Mesenchymal stem cell (in vitro differentiated cells and primary cell): ENCODE measurements at regions not wholly inside any gene's neighbourhood (a gene's known extent, or its start where the extent isn't known, plus 50 kb on each side); places are given as distances from the start of the nearest gene placed in this dataset.

Experiments used
- DNase-seq: peaks from one replicate; pipeline ENCODE4 v3.0.0-alpha.2; 2013
- H2AFZ ChIP-seq: one replicate; pipeline ENCODE4 v1.6.1; 2013; ENCODE audit warnings: low read depth, mild to moderate bottlenecking, control low read depth, inconsistent platforms, low read length, moderate library complexity
- H2AK5ac ChIP-seq: 2 replicates; pipeline ENCODE4 v1.6.1; 2013; ENCODE audit warnings: low read length, moderate library complexity, mild to moderate bottlenecking, inconsistent platforms; ENCODE audit not compliant: severe bottlenecking
- H2BK120ac ChIP-seq: one replicate; pipeline ENCODE4 v1.6.1; 2013; ENCODE audit warnings: low read depth, mild to moderate bottlenecking, inconsistent platforms, low read length, moderate library complexity
- H2BK12ac ChIP-seq, 2 experiments: one replicate each; pipeline ENCODE4 v1.6.1; 2013; ENCODE audit warnings: inconsistent platforms in 2 of 2, low read length in 2 of 2, mild to moderate bottlenecking in 2 of 2, moderate library complexity in 2 of 2, control low read depth in 1 of 2
- H2BK15ac ChIP-seq: one replicate; pipeline ENCODE4 v1.6.1; 2013; ENCODE audit warnings: mild to moderate bottlenecking, low read depth, inconsistent platforms; ENCODE audit not compliant: poor library complexity, severe bottlenecking
- H2BK5ac ChIP-seq: 2 replicates; pipeline ENCODE4 v1.6.1; 2013; ENCODE audit warnings: low read depth, mild to moderate bottlenecking, low read length, control low read depth, inconsistent platforms; ENCODE audit not compliant: poor library complexity, severe bottlenecking
- H3K14ac ChIP-seq, 2 experiments: one replicate each; pipeline ENCODE4 v1.6.1; 2013; ENCODE audit warnings: inconsistent platforms in 2 of 2, low read length in 2 of 2, control low read depth in 1 of 2, mild to moderate bottlenecking in 1 of 2, moderate library complexity in 1 of 2
- H3K18ac ChIP-seq, 2 experiments: one replicate each; pipeline ENCODE4 v1.6.1; 2013; ENCODE audit warnings: inconsistent platforms in 2 of 2, low read length in 2 of 2, control low read depth in 1 of 2, low read depth in 1 of 2, mild to moderate bottlenecking in 1 of 2
- H3K23ac ChIP-seq, 2 experiments: one replicate each; pipeline ENCODE4 v1.6.1; 2013; ENCODE audit warnings: inconsistent platforms in 2 of 2, low read length in 2 of 2, mild to moderate bottlenecking in 2 of 2, moderate library complexity in 2 of 2, control low read depth in 1 of 2
- H3K27ac ChIP-seq: 2 replicates; pipeline ENCODE4 v1.5.1; 2013; ENCODE audit warnings: mild to moderate bottlenecking, moderate library complexity, low read length, control low read depth, inconsistent platforms; ENCODE audit not compliant: poor library complexity, severe bottlenecking
- H3K27me3 ChIP-seq, 2 experiments: 2 replicates each; pipeline versions ENCODE4 v1.6.1 to v1.7.0; 2013; ENCODE audit warnings: low read length in 2 of 2, mild to moderate bottlenecking in 2 of 2, moderate library complexity in 2 of 2, control low read depth in 1 of 2, inconsistent platforms in 1 of 2; ENCODE audit not compliant: control insufficient read depth in 1 of 2, insufficient read depth in 1 of 2
- H3K36me3 ChIP-seq, 2 experiments: 2 replicates each; pipeline versions ENCODE4 v1.6.1 to v1.7.0; 2013; ENCODE audit warnings: low read length in 2 of 2, control low read depth in 1 of 2, inconsistent platforms in 1 of 2, low read depth in 1 of 2, mild to moderate bottlenecking in 1 of 2; ENCODE audit not compliant: insufficient read depth in 2 of 2, control insufficient read depth in 1 of 2
- H3K4ac ChIP-seq, 2 experiments: one replicate each; pipeline ENCODE4 v1.6.1; 2013; ENCODE audit warnings: inconsistent platforms in 2 of 2, low read length in 2 of 2, mild to moderate bottlenecking in 2 of 2, moderate library complexity in 2 of 2, control low read depth in 1 of 2, low read depth in 1 of 2
- H3K4me1 ChIP-seq: 2 replicates; pipeline ENCODE4 v1.6.1; 2013; ENCODE audit warnings: low read depth, low read length, control low read depth; ENCODE audit not compliant: control insufficient read depth, insufficient read depth
- H3K4me2 ChIP-seq: 2 replicates; pipeline ENCODE4 v1.6.1; 2013; ENCODE audit warnings: low read length, mild to moderate bottlenecking, inconsistent platforms; ENCODE audit not compliant: poor library complexity, severe bottlenecking
- H3K4me3 ChIP-seq, 2 experiments: 2 replicates each; pipeline versions ENCODE4 v1.5.1 to v1.7.0; 2013; ENCODE audit warnings: low read length in 2 of 2, mild to moderate bottlenecking in 2 of 2, control low read depth in 1 of 2, low read depth in 1 of 2; ENCODE audit not compliant: insufficient read depth in 1 of 2
- H3K79me1 ChIP-seq: replicated peaks from 2 replicates; pipeline ENCODE4 v1.6.1; 2013; ENCODE audit warnings: mild to moderate bottlenecking, control low read depth, low read length, inconsistent platforms; ENCODE audit not compliant: poor library complexity, severe bottlenecking
- H3K9ac ChIP-seq: 2 replicates; pipeline ENCODE4 v1.7.0; 2013; ENCODE audit warnings: mild to moderate bottlenecking, low read length, moderate library complexity
- H3K9me3 ChIP-seq: 2 replicates; pipeline ENCODE4 v1.7.0; 2013; ENCODE audit warnings: mild to moderate bottlenecking, low read length; ENCODE audit not compliant: control insufficient read depth
- H4K8ac ChIP-seq: one replicate; pipeline ENCODE4 v1.6.1; 2013; ENCODE audit warnings: inconsistent platforms, mild to moderate bottlenecking, low read length, moderate library complexity
- H4K91ac ChIP-seq: one replicate; pipeline ENCODE4 v1.6.1; 2013; ENCODE audit warnings: mild to moderate bottlenecking, low read length, inconsistent platforms
- WGBS: methylation state at CpG from one replicate; pipeline ENCODE4 v1.1.7; 2013; ENCODE audit warnings: mixed read lengths; 5-methylcytosine and 5-hydroxymethylcytosine counted together

DNA sequence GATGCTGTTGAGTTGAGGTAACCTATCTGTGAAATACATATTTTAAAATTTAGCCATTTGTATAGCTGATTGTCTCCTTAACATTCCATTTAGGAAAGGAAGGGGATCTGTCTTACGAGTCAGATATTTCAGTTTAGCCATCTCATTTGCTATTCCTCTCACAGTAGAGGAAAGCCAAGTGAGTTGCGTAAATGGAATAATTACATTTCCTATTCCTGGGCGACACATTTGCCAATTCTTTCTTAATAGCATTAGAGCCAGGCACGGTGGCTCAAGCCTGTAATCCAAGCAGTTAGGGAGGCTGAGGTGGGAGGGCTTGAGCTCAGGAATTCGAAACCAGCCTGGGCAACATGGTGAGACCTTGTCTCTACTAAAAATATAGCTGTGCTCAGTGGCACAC is 116.3 kb downstream of the TMX1 start:
- H3K18ac ChIP-seq = peak overlapping the region in 1 of 2 experiments; percentile 35
- H2BK5ac ChIP-seq = no peak overlapping the region
- H3K36me3 ChIP-seq = no peaks in the 10 kb centered on the region
- H4K91ac ChIP-seq = no peak overlapping the region
- no peak overlapping the region for H3K14ac ChIP-seq
- no peak overlapping the region for H3K4ac ChIP-seq
- H2BK120ac ChIP-seq = no peak overlapping the region
- H2AK5ac ChIP-seq = peak overlapping the region; percentile 22
- no peak overlapping the region for H4K8ac ChIP-seq
- H3K27me3 ChIP-seq = no peaks in the 10 kb centered on the region
- H2AFZ ChIP-seq = no peak overlapping the region
- peaks cover 8% of the 10 kb centered on the region for H3K4me1 ChIP-seq
- 84% methylated on average over 5 of the region's 5 CpGs for WGBS
- peak overlapping the region in 1 of 2 experiments; percentile 77 for H2BK12ac ChIP-seq
- H3K9ac ChIP-seq = no peak overlapping the region
- H3K4me3 ChIP-seq = no peak overlapping the region
- H3K27ac ChIP-seq = no peak overlapping the region
- DNase-seq = no peak
- no peaks in the 10 kb centered on the region for H3K9me3 ChIP-seq
- no peak overlapping the region for H3K23ac ChIP-seq
- H3K79me1 ChIP-seq = no peaks in the 10 kb centered on the region
- no peak overlapping the region for H3K4me2 ChIP-seq
- no peak overlapping the region for H2BK15ac ChIP-seq

DNA sequence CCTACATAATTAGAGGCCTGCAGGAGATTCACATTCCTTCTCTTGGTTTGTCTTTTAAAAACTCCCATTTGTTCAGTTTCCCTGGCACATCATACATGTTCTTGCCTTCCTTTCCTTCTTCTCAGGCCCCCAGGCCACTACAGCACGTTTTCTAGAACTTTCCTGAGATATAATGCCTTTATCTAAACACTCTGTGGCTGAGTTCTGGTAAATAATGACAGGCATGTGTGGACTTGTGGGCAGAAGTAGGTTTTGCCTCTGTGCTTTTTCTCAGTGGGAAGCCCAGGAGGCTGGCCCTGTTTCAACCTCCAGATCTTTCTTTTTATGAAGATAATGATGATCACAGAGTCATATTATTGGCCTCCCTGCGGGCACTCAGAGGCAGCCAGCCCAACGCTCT is 117.2 kb downstream of the TMX1 start:
- 94% methylated on average over 2 of the region's 3 CpGs for WGBS
- Histone ChIP-seq H3K9ac (no peak overlapping the region), H3K4ac (no peak overlapping the region), H3K79me1 (no peaks in the 10 kb centered on the region), H3K27me3 (no peaks in the 10 kb centered on the region), H3K4me1 (peaks cover 8% of the 10 kb centered on the region), H2AK5ac (no peak overlapping the region), H3K14ac (no peak overlapping the region), H3K27ac (peak overlapping the region; percentile 25), H4K8ac (no peak overlapping the region), H2BK5ac (no peak overlapping the region), H2AFZ (no peak overlapping the region), H2BK15ac (no peak overlapping the region), H3K36me3 (no peaks in the 10 kb centered on the region), H3K4me3 (no peak overlapping the region), H4K91ac (no peak overlapping the region), H3K9me3 (no peaks in the 10 kb centered on the region), H2BK120ac (no peak overlapping the region), H3K23ac (no peak overlapping the region), H3K4me2 (no peak overlapping the region), H3K18ac (peak overlapping the region in 1 of 2 experiments; percentile 34), H2BK12ac (peak overlapping the region in 1 of 2 experiments; percentile 12)
- DNase-seq = peak; percentile 46

DNA sequence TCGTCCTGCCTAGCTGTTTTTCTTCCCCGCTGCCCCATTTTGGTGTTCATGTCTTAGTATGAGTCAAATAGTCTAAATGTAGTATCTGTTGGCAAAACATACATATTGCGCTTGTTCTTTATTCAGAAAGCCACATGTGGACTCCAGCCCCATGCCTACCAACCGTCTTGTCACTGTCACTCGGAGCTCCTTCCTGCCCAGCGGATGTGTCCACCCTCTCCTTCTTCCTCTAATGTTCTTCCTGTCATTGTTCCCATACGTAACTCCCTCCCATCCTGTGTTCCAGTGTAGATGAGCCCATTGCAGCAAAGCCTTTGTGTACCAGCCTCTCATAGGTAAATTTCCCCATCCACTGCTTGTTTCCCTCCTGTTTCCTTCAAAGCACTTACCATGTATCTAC is 120.5 kb downstream of the TMX1 start:
- H3K4me2 ChIP-seq = no peak overlapping the region
- H2BK15ac ChIP-seq = no peak overlapping the region
- no peak overlapping the region for H2AFZ ChIP-seq
- no peaks in the 10 kb centered on the region for H3K27me3 ChIP-seq
- H4K91ac ChIP-seq = no peak overlapping the region
- WGBS = 96% methylated on average over 6 of the region's 7 CpGs
- no peaks in the 10 kb centered on the region for H3K36me3 ChIP-seq
- no peak overlapping the region for H3K18ac ChIP-seq
- H3K9ac ChIP-seq = no peak overlapping the region
- DNase-seq = no peak
- H2AK5ac ChIP-seq = no peak overlapping the region
- H3K27ac ChIP-seq = no peak overlapping the region
- H3K14ac ChIP-seq = no peak overlapping the region
- H3K4me1 ChIP-seq = peaks cover 5% of the 10 kb centered on the region
- no peak overlapping the region for H3K23ac ChIP-seq
- H2BK12ac ChIP-seq = no peak overlapping the region
- H3K4me3 ChIP-seq = no peak overlapping the region
- H3K9me3 ChIP-seq = no peaks in the 10 kb centered on the region
- no peak overlapping the region for H3K4ac ChIP-seq
- no peak overlapping the region for H2BK5ac ChIP-seq
- H4K8ac ChIP-seq = no peak overlapping the region
- H3K79me1 ChIP-seq = no peaks in the 10 kb centered on the region
- no peak overlapping the region for H2BK120ac ChIP-seq

DNA sequence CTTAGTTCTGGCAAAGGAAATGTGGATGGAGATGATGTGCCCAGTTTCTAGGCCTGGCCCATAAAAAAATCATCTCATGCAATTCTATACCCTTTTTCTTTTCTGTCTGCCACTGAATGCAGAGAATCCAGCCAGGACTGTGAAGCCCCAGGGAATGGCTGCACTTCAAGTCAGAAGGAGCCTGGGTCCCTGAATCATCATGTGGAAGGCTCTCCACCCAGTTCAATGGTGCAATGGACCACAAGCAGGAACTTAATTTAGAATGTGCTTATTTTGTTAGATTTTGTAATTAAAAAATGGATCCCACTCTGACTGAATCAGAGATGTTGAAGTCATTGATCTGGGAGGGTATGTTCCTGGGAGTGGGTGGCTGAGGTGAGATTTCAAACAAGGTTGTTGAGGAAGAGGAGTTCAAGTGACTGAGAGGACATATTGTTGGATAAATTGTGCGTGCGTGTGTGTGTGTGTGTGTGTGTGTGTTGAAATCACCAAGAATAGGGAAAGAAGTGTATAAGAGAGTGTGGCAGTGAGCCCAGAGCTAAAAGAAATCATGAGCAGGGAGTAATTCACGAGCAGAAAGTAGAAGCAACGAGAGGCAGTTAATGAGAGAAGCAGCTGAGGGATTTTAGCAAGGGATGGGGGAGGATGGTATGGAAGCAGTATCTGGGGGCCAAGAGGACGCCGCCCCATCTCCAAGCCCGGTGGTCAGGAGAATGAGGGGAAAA is 125.4 kb downstream of the TMX1 start:
- Histone ChIP-seq H3K4ac (no peak overlapping the region), H3K23ac (no peak overlapping the region), H3K18ac (peak overlapping the region in 1 of 2 experiments; percentile 29), H2BK15ac (peak overlapping the region; percentile 44), H3K79me1 (no peaks in the 10 kb centered on the region), H4K8ac (no peak overlapping the region), H2AFZ (no peak overlapping the region), H3K4me3 (peak overlapping the region in 1 of 2 experiments; percentile 26), H3K36me3 (no peaks in the 10 kb centered on the region), H3K14ac (no peak overlapping the region), H4K91ac (no peak overlapping the region), H3K27me3 (no peaks in the 10 kb centered on the region), H3K9ac (peak overlapping the region; percentile 44), H3K9me3 (no peaks in the 10 kb centered on the region), H3K27ac (no peak overlapping the region), H2BK12ac (peak overlapping the region in 1 of 2 experiments; percentile 29), H2BK5ac (no peak overlapping the region), H2BK120ac (no peak overlapping the region), H3K4me1 (peaks cover 11% of the 10 kb centered on the region), H3K4me2 (no peak overlapping the region), H2AK5ac (peak overlapping the region; percentile 86)
- DNase-seq = no peak
- 91% methylated on average over 7 of the region's 7 CpGs for WGBS
